Parathyroid adenoma (tissue), 2 donors: ENCODE measurements at regions not wholly inside any gene's neighbourhood (a gene's known extent, or its start where the extent isn't known, plus 50 kb on each side); places are given as distances from the start of the nearest gene placed in this dataset.
"Not testable (repeated sequence)": the region's sequence is repeated elsewhere in the genome, so short reads cannot be mapped to it uniquely, and the experiment has no call there.

ENCODE experiments used
- H2AFZ ChIP-seq: fragments of 300-600 bp; sonication (generic); one replicate; pipeline ENCODE4 v1.7.0; 2017; ENCODE audit warnings: antibody characterized with exemption, mild to moderate bottlenecking
- H3K27ac ChIP-seq: fragments of 300-600 bp; sonication (generic); one replicate; pipeline ENCODE4 v1.7.0; 2017
- H3K27me3 ChIP-seq: fragments of 300-600 bp; sonication (generic); one replicate; pipeline ENCODE4 v1.7.0; 2017; ENCODE audit warnings: low read length; ENCODE audit not compliant: control insufficient read depth, insufficient read depth
- H3K36me3 ChIP-seq: fragments of 300-600 bp; sonication (generic); one replicate; pipeline ENCODE4 v1.7.0; 2017; ENCODE audit warnings: low read length; ENCODE audit not compliant: control insufficient read depth, insufficient read depth
- H3K4me1 ChIP-seq: fragments of 300-600 bp; sonication (generic); one replicate; pipeline ENCODE4 v1.7.0; 2017; ENCODE audit warnings: control low read depth
- H3K4me2 ChIP-seq: fragments of 300-600 bp; sonication (generic); one replicate; pipeline ENCODE4 v1.7.0; 2017; ENCODE audit warnings: low read length
- H3K4me3 ChIP-seq: fragments of 300-600 bp; sonication (generic); one replicate; pipeline ENCODE4 v1.7.0; 2017; ENCODE audit warnings: low read depth, low read length
- H3K79me2 ChIP-seq: fragments of 300-600 bp; sonication (generic); one replicate; pipeline ENCODE4 v1.7.0; 2017; ENCODE audit warnings: control low read depth
- H3K9ac ChIP-seq: fragments of 300-600 bp; sonication (generic); one replicate; pipeline ENCODE4 v1.7.0; 2017; ENCODE audit warnings: mild to moderate bottlenecking
- H3K9me3 ChIP-seq: fragments of 300-600 bp; sonication (generic); one replicate; pipeline ENCODE4 v1.7.0; 2017; ENCODE audit warnings: low read length; ENCODE audit not compliant: control insufficient read depth
- TF ChIP-seq, protein P1 (sequence below): fragments of 300-600 bp; sonication (generic); IDR thresholded peaks from one replicate; pipeline ENCODE4 v1.7.0; 2017; ENCODE audit warnings: antibody characterized with exemption, mild to moderate bottlenecking
- donor health status: primary hyperparathyroidism.

DNA sequence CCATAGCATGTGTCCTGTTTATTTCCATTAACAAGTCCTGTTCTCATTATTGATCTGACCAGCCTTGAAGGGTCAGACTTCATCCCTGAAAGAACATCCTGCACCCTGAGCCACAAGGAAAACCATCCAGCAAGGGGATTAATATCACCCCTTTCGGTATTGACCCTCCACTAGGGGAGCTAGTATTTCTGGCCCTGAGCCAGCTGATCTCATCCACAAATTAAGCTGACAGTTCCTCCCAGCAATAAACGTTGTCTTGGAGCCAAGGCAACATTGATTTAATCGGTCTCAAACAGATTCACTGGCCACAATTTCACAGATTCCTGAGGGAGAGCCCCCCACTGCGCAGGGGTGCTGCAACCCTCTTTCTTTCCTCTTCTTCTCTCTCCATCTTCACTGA lies 353.1 kb upstream of the FANCL start:
- Histone ChIP-seq H3K4me3 (no peak overlapping the region), H3K9ac (no peak overlapping the region), H3K79me2 (no peaks in the 10 kb centered on the region), H3K27ac (no peak overlapping the region), H3K4me1 (no peaks in the 10 kb centered on the region), H3K36me3 (no peaks in the 10 kb centered on the region), H3K4me2 (no peak overlapping the region), H3K27me3 (no peaks in the 10 kb centered on the region), H3K9me3 (no peaks in the 10 kb centered on the region), H2AFZ (no peak overlapping the region)
- TF ChIP-seq, protein P1, sequence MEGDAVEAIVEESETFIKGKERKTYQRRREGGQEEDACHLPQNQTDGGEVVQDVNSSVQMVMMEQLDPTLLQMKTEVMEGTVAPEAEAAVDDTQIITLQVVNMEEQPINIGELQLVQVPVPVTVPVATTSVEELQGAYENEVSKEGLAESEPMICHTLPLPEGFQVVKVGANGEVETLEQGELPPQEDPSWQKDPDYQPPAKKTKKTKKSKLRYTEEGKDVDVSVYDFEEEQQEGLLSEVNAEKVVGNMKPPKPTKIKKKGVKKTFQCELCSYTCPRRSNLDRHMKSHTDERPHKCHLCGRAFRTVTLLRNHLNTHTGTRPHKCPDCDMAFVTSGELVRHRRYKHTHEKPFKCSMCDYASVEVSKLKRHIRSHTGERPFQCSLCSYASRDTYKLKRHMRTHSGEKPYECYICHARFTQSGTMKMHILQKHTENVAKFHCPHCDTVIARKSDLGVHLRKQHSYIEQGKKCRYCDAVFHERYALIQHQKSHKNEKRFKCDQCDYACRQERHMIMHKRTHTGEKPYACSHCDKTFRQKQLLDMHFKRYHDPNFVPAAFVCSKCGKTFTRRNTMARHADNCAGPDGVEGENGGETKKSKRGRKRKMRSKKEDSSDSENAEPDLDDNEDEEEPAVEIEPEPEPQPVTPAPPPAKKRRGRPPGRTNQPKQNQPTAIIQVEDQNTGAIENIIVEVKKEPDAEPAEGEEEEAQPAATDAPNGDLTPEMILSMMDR = no peak

DNA sequence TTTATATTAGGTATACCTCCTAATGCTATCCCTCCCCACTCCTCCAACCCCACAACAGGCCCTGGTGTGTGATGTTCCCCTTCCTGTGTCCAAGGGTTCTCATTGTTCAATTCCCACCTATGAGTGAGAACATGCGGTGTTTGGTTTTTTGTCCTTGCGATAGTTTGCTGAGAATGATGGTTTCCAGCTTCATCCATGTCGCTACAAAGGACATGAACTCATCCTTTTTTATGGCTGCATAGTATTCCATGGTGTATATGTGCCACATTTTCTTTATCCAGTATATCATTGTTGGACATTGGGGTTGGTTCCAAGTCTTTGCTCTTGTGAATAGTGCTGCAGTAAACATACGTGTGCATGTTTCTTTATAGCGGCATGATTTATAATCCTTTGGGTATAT lies 345.1 kb upstream of the FANCL start:
- not testable (repeated sequence) for H3K79me2 ChIP-seq, H3K9me3 ChIP-seq, H3K4me3 ChIP-seq, H3K27ac ChIP-seq, H3K27me3 ChIP-seq, H3K4me2 ChIP-seq, H3K9ac ChIP-seq, H2AFZ ChIP-seq, H3K4me1 ChIP-seq, H3K36me3 ChIP-seq

- Histone ChIP-seq H3K27ac (no peak overlapping the region), H3K4me2 (no peak overlapping the region), H3K9ac (no peak overlapping the region), H3K4me1 (no peaks in the 10 kb centered on the region), H3K4me3 (no peak overlapping the region), H3K27me3 (no peaks in the 10 kb centered on the region), H3K79me2 (no peaks in the 10 kb centered on the region), H3K9me3 (no peaks in the 10 kb centered on the region), H2AFZ (no peak overlapping the region), H3K36me3 (no peaks in the 10 kb centered on the region)
- TF ChIP-seq, protein P1 = no peak
Measured at GRCh38 chr2:58585233-58585632, 344.1 kb upstream of the FANCL start.

GRCh38 chr2:58584606-58585118 lies 343.5 kb upstream of the FANCL start:
- Histone ChIP-seq H3K9ac (no peak overlapping the region), H3K9me3 (no peaks in the 10 kb centered on the region), H3K79me2 (no peaks in the 10 kb centered on the region), H3K27me3 (no peaks in the 10 kb centered on the region), H3K4me3 (no peak overlapping the region), H3K27ac (no peak overlapping the region), H3K4me2 (no peak overlapping the region), H3K4me1 (no peaks in the 10 kb centered on the region), H3K36me3 (no peaks in the 10 kb centered on the region), H2AFZ (no peak overlapping the region)
- TF ChIP-seq, protein P1 = no peak

DNA sequence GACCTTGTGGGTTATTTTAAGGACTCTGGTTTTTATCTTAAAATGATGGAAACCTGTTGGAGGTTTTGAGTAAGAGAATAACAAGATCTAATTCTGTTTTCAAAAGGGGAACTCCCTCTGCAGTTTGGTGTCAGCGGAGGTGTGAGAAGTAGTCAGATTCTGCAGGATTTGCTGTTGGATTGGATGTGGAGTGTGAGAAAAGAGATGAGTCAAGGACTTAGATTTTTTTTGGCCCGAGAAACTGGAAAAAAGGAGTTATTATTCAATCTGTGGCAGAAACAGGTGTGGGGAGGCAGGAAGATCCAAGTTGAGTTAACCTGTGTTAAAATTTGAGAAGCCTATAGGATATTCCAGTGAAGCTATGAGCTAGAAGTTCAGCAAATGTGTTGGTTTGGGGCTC lies 337.2 kb upstream of the FANCL start:
- H3K4me1 ChIP-seq = no peaks in the 10 kb centered on the region
- no peak overlapping the region for H3K4me3 ChIP-seq
- H2AFZ ChIP-seq = no peak overlapping the region
- no peak overlapping the region for H3K27ac ChIP-seq
- no peaks in the 10 kb centered on the region for H3K27me3 ChIP-seq
- TF ChIP-seq, protein P1 = no peak
- H3K9ac ChIP-seq = no peak overlapping the region
- H3K4me2 ChIP-seq = no peak overlapping the region
- no peaks in the 10 kb centered on the region for H3K79me2 ChIP-seq
- peaks cover 2% of the 10 kb centered on the region for H3K9me3 ChIP-seq
- no peaks in the 10 kb centered on the region for H3K36me3 ChIP-seq
